Keratinocyte (primary cell): ENCODE measurements at regions not wholly inside any gene's neighbourhood (a gene's known extent, or its start where the extent isn't known, plus 50 kb on each side); places are given as distances from the start of the nearest gene placed in this dataset.

Experiments
- DNase-seq: peaks from one replicate; pipeline ENCODE4 v3.0.0-alpha.2; 2011; ENCODE audit warnings: low read depth, missing footprints, low spot score
- FAIRE-seq: peaks from 2 replicates; lab custom pipeline; 2011; peaks lifted over from hg19 to GRCh38; lab: Jason Lieb, UNC
- H2AFZ ChIP-seq: 2 replicates; pipeline ENCODE4 v1.6.0; 2012; ENCODE audit warnings: low read length, control low read depth, inconsistent platforms; ENCODE audit not compliant: control insufficient read depth
- H3K27ac ChIP-seq: 2 replicates; pipeline ENCODE4 v1.5.1; 2011; ENCODE audit warnings: low read length; ENCODE audit not compliant: control insufficient read depth, insufficient read depth
- H3K27me3 ChIP-seq: 3 replicates; pipeline ENCODE4 v1.6.0; 2011; ENCODE audit warnings: low read length; ENCODE audit not compliant: control insufficient read depth, insufficient read depth; ENCODE audit errors: extremely low read depth
- H3K36me3 ChIP-seq, 2 experiments: 2 replicates in 1 of 2; 3 replicates in 1 of 2; pipeline ENCODE4 v1.5.1; 2011; ENCODE audit warnings: low read length in 2 of 2, mild to moderate bottlenecking in 1 of 2; ENCODE audit not compliant: control insufficient read depth in 2 of 2, insufficient read depth in 2 of 2; ENCODE audit errors: extremely low read depth in 1 of 2
- H3K4me1 ChIP-seq: 3 replicates; pipeline ENCODE4 v1.5.1; 2011; ENCODE audit warnings: low read length; ENCODE audit not compliant: control insufficient read depth, insufficient read depth; ENCODE audit errors: extremely low read depth
- H3K4me2 ChIP-seq: 3 replicates; pipeline ENCODE4 v1.6.0; 2011; ENCODE audit warnings: low read depth, low read length; ENCODE audit not compliant: control insufficient read depth, insufficient read depth; ENCODE audit errors: extremely low read depth
- H3K4me3 ChIP-seq, 3 experiments: fragments of 200-600 bp in 1 of 3; sonication (generic) in 1 of 3; 2 replicates in 2 of 3; 3 replicates in 1 of 3; pipeline ENCODE4 v1.5.1; 2011 to 2016; ENCODE audit warnings: low read length in 3 of 3, mild to moderate bottlenecking in 3 of 3, control low read depth in 2 of 3, inconsistent platforms in 1 of 3, low read depth in 1 of 3, mixed read lengths in 1 of 3, mixed run types in 1 of 3, moderate library complexity in 1 of 3; ENCODE audit not compliant: control insufficient read depth in 2 of 3, insufficient read depth in 2 of 3; ENCODE audit errors: extremely low read depth in 1 of 3
- H3K79me2 ChIP-seq: 2 replicates; pipeline ENCODE4 v1.6.0; 2012; ENCODE audit warnings: low read length; ENCODE audit not compliant: control insufficient read depth, insufficient read depth
- H3K9ac ChIP-seq: 3 replicates; pipeline ENCODE4 v1.6.0; 2011; ENCODE audit warnings: low read length; ENCODE audit not compliant: control insufficient read depth, insufficient read depth; ENCODE audit errors: extremely low read depth
- H3K9me1 ChIP-seq: 3 replicates; pipeline ENCODE4 v1.6.0; 2011; ENCODE audit warnings: low read length; ENCODE audit not compliant: control insufficient read depth, insufficient read depth; ENCODE audit errors: extremely low read depth
- H3K9me3 ChIP-seq: 2 replicates; pipeline ENCODE4 v1.5.1; 2012; ENCODE audit warnings: low read depth, low read length; ENCODE audit not compliant: control insufficient read depth
- H4K20me1 ChIP-seq: 3 replicates; pipeline ENCODE4 v1.6.0; 2011; ENCODE audit warnings: low read length; ENCODE audit not compliant: control insufficient read depth, insufficient read depth; ENCODE audit errors: extremely low read depth
- EZH2 ChIP-seq: IDR thresholded peaks from one replicate; pipeline ENCODE4 v1.6.1; 2012; ENCODE audit warnings: inconsistent platforms, mild to moderate bottlenecking, low read length, moderate library complexity
- dilution Hi-C: fragments of 300-500 bp; cut with MboI; formaldehyde crosslinking; loops from one replicate; pipeline ENCODE4 v1.7.0; 2020; ENCODE audit warnings: low sequenced_read_pairs; ENCODE audit not compliant: extremely low pct_ligation_motif_present
- TF ChIP-seq, protein P1 (sequence below), 3 experiments: IDR thresholded peaks in 1 of 3; conservative IDR thresholded peaks in 1 of 3; optimal IDR thresholded peaks in 1 of 3; 2 replicates in 2 of 3; 3 replicates in 1 of 3; pipeline versions ENCODE3 to v1.5.1; 2011; ENCODE audit warnings: low read length in 3 of 3, mild to moderate bottlenecking in 3 of 3, moderate library complexity in 2 of 3, control low read depth in 1 of 3, inconsistent platforms in 1 of 3; ENCODE audit not compliant: insufficient read depth in 2 of 3; ENCODE audit errors: extremely low read depth in 1 of 3

DNA sequence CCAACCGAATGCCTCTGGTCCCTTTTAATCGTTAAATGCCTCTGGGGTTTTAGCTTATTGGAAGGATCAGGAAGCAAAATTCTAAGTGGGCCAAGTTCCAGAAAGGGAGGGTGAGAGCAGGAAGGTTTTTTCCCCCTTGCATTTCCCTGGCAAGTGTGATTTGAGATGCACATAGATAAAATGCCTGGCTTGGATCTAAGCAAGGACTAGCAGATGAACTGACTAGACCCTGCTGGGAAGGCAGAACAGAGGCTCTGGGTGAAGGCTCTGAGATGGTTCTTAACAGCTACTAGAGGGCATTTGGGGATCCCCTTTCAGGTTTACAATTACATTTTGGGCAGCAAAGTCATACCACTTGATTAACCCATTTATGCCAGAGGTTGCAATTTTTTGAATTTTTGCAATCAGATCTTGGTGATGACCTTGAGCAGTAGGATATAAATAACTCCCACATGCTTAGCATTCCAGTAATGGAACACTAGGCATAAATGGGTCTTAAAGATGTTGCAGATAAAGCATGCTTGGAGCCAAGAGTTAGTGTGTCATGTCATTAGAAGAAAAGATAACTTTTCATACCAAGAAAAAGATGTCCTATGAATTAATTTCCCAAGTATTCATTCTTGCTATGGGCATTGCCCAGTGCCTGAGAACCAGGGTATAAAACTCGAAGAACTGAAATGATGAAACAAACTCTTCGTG lies 205.9 kb downstream of the SEC23IP start:
- Histone ChIP-seq H3K27ac (no peak overlapping the region), H3K9ac (no peak overlapping the region), H2AFZ (no peak overlapping the region), H3K4me1 (no peaks in the 10 kb centered on the region), H4K20me1 (no peaks in the 10 kb centered on the region), H3K9me3 (no peaks in the 10 kb centered on the region), H3K79me2 (no peaks in the 10 kb centered on the region), H3K4me2 (no peak overlapping the region), H3K9me1 (no peaks in the 10 kb centered on the region), H3K4me3 (no peak overlapping the region), H3K36me3 (no peaks in the 10 kb centered on the region), H3K27me3 (no peaks in the 10 kb centered on the region)
- no peak for TF ChIP-seq EZH2
- TF ChIP-seq, protein P1, sequence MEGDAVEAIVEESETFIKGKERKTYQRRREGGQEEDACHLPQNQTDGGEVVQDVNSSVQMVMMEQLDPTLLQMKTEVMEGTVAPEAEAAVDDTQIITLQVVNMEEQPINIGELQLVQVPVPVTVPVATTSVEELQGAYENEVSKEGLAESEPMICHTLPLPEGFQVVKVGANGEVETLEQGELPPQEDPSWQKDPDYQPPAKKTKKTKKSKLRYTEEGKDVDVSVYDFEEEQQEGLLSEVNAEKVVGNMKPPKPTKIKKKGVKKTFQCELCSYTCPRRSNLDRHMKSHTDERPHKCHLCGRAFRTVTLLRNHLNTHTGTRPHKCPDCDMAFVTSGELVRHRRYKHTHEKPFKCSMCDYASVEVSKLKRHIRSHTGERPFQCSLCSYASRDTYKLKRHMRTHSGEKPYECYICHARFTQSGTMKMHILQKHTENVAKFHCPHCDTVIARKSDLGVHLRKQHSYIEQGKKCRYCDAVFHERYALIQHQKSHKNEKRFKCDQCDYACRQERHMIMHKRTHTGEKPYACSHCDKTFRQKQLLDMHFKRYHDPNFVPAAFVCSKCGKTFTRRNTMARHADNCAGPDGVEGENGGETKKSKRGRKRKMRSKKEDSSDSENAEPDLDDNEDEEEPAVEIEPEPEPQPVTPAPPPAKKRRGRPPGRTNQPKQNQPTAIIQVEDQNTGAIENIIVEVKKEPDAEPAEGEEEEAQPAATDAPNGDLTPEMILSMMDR (optimal IDR thresholded peaks at IDR 0.05 in 1 of 3, IDR thresholded peaks at IDR 0.05 in 1 of 3, conservative IDR thresholded peaks at IDR 0.05 in 1 of 3; ENCODE audit: extremely low read depth in 1 of 3, insufficient read depth in 2 of 3, low read length in 3 of 3): no peak
- FAIRE-seq (no peak), DNase-seq (no peak)
- dilution Hi-C loops: no loop called here

DNA sequence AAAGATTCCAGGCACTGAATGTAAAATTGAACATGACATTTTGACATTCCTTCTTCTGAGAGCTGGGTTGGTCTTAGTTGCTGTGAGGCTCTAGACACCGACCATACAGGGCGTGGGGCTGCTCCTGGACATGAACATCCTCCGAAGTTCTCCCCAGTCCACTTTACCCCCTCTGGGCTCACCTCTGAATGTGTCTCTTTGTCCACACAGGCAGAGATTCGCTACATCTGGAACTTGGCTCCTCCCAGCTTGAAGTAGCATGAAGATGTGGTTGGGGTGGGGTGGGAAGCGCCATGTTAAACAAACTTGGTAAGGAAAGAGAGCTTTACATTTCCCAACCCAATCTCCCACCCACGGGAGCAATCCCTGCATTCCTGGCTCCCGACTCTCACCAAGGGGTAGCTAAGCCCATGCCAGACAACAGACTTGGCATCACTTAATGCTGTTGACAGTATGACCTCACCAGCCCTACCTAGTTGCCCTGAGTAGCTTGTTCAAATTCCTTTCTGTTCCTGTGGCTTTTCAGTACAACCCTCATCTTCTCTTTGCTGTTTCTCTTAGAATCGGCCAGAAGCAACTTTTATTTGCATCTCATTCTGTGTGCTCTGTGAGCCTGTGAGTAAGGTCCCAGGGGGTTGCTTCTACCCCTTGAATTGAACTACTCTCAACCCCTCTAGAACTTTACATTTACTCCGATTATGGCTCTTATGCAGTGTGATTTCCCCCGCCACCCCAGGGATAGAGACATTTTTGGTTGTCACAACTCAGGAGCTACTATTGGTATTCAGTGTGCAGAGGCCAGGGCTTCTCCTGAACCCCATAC lies 211.4 kb downstream of the SEC23IP start:
- Histone ChIP-seq H4K20me1 (no peaks in the 10 kb centered on the region), H3K9me3 (no peaks in the 10 kb centered on the region), H3K9ac (no peak overlapping the region), H3K4me1 (no peaks in the 10 kb centered on the region), H3K4me2 (no peak overlapping the region), H3K27ac (no peak overlapping the region), H2AFZ (no peak overlapping the region), H3K36me3 (no peaks in the 10 kb centered on the region), H3K4me3 (no peak overlapping the region), H3K27me3 (peaks cover 6% of the 10 kb centered on the region), H3K79me2 (no peaks in the 10 kb centered on the region), H3K9me1 (no peaks in the 10 kb centered on the region)
- dilution Hi-C loops: no loop called here
- no peak for DNase-seq
- TF ChIP-seq EZH2: no peak
- TF ChIP-seq, protein P1 (optimal IDR thresholded peaks at IDR 0.05 in 1 of 3, IDR thresholded peaks at IDR 0.05 in 1 of 3, conservative IDR thresholded peaks at IDR 0.05 in 1 of 3; ENCODE audit: extremely low read depth in 1 of 3, insufficient read depth in 2 of 3, low read length in 3 of 3): no peak
- FAIRE-seq: no peak
